ENCODE measurements at regions not wholly inside any gene's neighbourhood (a gene's known extent, or its start where the extent isn't known, plus 50 kb on each side); places are given as distances from the start of the nearest gene placed in this dataset.

DNA sequence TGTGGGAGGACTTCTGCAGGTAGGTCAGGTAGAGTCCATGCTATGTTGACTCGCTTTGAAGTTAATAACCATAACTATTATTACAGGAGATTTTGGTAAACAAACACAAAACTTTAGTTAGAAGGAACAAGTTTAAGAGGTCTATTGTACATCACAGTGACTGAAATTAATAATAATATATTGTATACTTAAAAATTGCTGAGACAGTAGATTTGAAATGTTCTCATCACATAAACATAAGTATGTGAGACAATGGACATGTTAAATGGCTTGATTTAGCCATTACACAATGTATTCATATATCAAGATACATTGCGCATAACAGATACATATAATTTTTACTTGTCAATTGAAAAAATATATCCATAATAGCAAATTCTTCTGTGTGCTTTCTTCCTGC lies 91.4 kb upstream of the CD53 start:
- TF ChIP-seq, protein P1, sequence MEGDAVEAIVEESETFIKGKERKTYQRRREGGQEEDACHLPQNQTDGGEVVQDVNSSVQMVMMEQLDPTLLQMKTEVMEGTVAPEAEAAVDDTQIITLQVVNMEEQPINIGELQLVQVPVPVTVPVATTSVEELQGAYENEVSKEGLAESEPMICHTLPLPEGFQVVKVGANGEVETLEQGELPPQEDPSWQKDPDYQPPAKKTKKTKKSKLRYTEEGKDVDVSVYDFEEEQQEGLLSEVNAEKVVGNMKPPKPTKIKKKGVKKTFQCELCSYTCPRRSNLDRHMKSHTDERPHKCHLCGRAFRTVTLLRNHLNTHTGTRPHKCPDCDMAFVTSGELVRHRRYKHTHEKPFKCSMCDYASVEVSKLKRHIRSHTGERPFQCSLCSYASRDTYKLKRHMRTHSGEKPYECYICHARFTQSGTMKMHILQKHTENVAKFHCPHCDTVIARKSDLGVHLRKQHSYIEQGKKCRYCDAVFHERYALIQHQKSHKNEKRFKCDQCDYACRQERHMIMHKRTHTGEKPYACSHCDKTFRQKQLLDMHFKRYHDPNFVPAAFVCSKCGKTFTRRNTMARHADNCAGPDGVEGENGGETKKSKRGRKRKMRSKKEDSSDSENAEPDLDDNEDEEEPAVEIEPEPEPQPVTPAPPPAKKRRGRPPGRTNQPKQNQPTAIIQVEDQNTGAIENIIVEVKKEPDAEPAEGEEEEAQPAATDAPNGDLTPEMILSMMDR (IDR thresholded peaks at IDR 0.05; ENCODE audit: low read depth, low read length, missing input control) = no peak
- TF ChIP-seq, protein P2, sequence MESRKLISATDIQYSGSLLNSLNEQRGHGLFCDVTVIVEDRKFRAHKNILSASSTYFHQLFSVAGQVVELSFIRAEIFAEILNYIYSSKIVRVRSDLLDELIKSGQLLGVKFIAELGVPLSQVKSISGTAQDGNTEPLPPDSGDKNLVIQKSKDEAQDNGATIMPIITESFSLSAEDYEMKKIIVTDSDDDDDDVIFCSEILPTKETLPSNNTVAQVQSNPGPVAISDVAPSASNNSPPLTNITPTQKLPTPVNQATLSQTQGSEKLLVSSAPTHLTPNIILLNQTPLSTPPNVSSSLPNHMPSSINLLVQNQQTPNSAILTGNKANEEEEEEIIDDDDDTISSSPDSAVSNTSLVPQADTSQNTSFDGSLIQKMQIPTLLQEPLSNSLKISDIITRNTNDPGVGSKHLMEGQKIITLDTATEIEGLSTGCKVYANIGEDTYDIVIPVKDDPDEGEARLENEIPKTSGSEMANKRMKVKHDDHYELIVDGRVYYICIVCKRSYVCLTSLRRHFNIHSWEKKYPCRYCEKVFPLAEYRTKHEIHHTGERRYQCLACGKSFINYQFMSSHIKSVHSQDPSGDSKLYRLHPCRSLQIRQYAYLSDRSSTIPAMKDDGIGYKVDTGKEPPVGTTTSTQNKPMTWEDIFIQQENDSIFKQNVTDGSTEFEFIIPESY (IDR thresholded peaks at IDR 0.05) = no peak
- no peak for TF ChIP-seq TAF1 (conservative IDR thresholded peaks at IDR 0.05)

Measured in liver (tissue), 3 donors.